GM18502 (cell line): ENCODE measurements at regions not wholly inside any gene's neighbourhood (a gene's known extent, or its start where the extent isn't known, plus 50 kb on each side); places are given as distances from the start of the nearest gene placed in this dataset.
"Not testable (repeated sequence)": the region's sequence is repeated elsewhere in the genome, so short reads cannot be mapped to it uniquely, and the experiment has no call there.

Experiments used
- ATAC-seq: cut with Tn5 transposase; IDR thresholded peaks from one replicate; pipeline ENCODE4 v1.9.1; 2021; ENCODE audit warnings: mild to moderate bottlenecking; ENCODE audit not compliant: unreplicated experiment, poor library complexity

- ATAC-seq, result no peak
Measured at GRCh38 chr19:27881213-27881612, 1331.7 kb downstream of the UQCRFS1 start.

- ATAC-seq, result no peak
Measured at GRCh38 chr19:27876976-27877512, 1335.9 kb downstream of the UQCRFS1 start.

DNA sequence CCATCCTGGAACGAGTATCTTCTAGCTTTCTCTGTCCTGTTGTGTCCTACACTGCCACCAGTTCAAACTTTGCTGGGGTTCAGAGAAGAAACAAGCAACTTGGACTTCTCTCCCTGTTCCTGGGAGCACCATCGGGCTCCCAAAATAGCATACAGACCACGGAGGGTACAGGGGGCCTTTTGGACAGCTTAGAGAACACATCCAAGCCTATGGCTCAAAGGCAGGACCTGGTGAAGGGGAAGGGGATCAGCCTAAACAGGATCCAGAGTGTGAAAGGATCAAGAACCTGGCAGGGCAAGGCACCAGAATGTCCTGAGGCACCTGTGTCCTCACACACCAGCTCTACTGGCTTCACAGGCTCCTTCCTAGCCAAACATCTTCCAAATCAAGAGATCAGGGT is 1336.5 kb downstream of the UQCRFS1 start:
- no peak for ATAC-seq

- no peak for ATAC-seq
Measured at GRCh38 chr19:27872370-27872769, 1340.6 kb downstream of the UQCRFS1 start.

GRCh38 chr19:27870293-27870692 is 1342.7 kb downstream of the UQCRFS1 start:
- no peak for ATAC-seq

GRCh38 chr19:27868007-27868406 is 1344.9 kb downstream of the UQCRFS1 start:
- ATAC-seq, result no peak

- no peak for ATAC-seq
Measured at GRCh38 chr19:27865927-27866777, 1346.8 kb downstream of the UQCRFS1 start.

- ATAC-seq, result no peak
Measured at GRCh38 chr19:27861411-27861975, 1351.5 kb downstream of the UQCRFS1 start.

GRCh38 chr19:27860309-27860934 is 1352.5 kb downstream of the UQCRFS1 start:
- no peak for ATAC-seq

DNA sequence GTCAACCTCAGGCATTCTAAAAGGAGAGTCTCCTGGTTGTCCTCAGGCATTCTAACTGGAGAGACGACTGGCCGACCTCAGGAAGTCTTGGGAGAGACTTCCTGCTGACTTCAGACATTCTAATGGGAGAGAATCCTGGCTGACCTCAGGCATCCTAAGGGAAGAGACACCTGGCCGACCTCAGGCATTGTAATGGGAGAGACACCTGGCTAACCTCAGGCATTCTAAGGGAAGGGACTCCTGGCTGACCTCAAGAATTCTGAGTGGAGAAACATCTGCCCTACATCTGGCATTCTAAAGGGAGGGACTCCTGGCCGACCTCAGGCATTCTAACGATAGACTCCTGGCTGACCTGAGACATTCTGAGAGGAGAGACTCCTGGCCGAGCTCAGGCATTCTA is 1353.3 kb downstream of the UQCRFS1 start:
- ATAC-seq, result no peak

GRCh38 chr19:27858981-27859581 is 1353.9 kb downstream of the UQCRFS1 start:
- ATAC-seq, result no peak

DNA sequence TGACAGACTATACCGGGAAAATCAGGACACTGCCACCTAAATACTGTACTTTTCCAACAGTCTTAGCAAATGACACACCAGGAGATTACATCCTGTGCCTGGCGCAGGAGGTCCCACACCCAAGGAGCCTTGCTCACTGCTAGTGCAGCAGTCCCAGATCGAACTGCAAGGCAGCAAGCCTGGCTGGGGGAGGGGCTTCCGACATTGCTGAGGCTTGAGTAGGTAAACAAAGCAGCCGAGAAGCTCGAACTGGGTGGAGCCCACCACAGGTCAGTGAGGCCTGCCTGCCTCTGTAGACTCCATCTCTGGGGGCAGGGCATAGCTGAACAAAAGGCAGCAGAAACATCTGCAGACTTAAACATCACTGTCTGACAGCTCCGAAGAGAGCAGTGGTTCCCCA is 1360.0 kb downstream of the UQCRFS1 start:
- ATAC-seq, result not testable (repeated sequence)

- no peak for ATAC-seq
Measured at GRCh38 chr19:27851543-27852060, 1361.3 kb downstream of the UQCRFS1 start.

DNA sequence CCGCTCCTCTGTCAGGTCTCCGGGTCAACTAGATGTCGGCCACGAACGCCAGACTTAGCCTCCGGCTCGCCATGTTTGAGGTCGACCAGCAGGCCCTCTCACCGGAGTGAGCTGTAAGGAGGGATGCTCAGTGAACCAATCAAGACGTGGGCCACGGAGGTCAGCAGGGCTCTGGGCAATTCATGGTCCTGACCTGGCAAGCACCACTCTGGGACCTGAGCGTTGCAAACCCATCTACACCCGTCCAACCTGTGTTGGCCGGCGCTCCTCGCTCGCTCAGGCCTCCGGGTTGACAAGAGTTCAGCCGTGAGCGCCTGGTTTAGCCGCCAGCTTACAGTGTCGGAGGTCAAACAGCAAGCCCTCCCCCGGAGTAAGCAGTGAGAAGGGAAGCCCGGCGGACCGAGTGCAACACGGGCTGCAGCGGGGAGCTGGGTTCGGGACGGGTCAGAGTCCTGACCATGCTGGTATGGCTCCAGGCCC is 1361.9 kb downstream of the UQCRFS1 start:
- ATAC-seq, result no peak

- ATAC-seq, result no peak
Measured at GRCh38 chr19:27846944-27847343, 1366.0 kb downstream of the UQCRFS1 start.

DNA sequence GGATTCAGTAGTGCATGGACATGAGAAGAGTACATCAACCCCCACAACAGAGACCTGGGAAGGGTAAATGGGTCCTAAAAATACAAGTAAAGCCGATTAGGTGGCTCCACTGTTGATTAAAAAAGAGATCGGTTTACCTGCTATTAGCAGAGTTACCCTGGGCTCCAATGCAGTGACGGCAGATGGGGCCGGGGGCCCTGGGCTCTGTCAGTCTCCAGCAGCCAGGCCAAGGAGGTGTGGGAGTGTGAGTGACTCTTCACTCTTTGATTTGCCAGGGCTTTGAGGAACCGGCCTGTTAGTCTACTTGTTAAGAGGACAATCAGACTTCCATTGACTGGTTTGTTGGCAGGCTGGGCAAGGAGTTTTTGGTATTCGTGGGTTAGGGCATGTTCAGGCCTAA is 1368.7 kb downstream of the UQCRFS1 start:
- ATAC-seq, result no peak

DNA sequence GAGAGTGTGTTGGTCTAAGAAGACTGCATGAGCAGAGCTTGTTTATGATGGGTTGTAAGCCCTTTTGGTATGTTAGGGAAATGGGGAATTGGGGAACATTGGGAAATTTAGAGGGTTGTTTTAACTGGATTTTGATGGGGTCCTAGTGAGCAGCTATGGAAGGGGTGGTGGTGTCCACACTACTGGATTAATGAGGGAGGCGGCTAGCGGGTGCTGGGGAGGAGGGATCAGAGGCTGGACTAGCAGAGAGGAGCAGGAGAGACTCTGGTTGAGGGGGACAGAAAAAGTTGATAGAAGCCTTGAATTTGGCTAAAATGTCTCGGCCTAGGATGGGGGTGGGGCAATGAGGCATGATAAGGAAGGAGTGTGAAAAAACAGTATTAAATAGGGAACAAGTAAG is 1369.1 kb downstream of the UQCRFS1 start:
- ATAC-seq, result no peak

GRCh38 chr19:27833031-27833430 is 1379.9 kb downstream of the UQCRFS1 start:
- ATAC-seq, result no peak

- ATAC-seq, result no peak
Measured at GRCh38 chr19:27828829-27829228, 1384.1 kb downstream of the UQCRFS1 start.

- ATAC-seq, result no peak
Measured at GRCh38 chr19:27824108-27824507, 1388.8 kb downstream of the UQCRFS1 start.
